ENCODE measurements at regions not wholly inside any gene's neighbourhood (a gene's known extent, or its start where the extent isn't known, plus 50 kb on each side); places are given as distances from the start of the nearest gene placed in this dataset.

- Histone ChIP-seq H3K36me3 (no peaks in the 10 kb centered on the region), H3K4me3 (replicated peaks in 1 of 3) (no peak overlapping the region), H3K27me3 (no peaks in the 10 kb centered on the region), H3K9me3 (no peaks in the 10 kb centered on the region), H3K27ac (no peak overlapping the region), H3K4me1 (no peaks in the 10 kb centered on the region)
- TF ChIP-seq CTCF (IDR thresholded peaks at IDR 0.05) = no peak
- TF ChIP-seq POLR2A (IDR thresholded peaks at IDR 0.05) = no peak
- intact Hi-C loops (cut with DNase I) = no loop called here
- no peak for DNase-seq
- 16 to 19% methylated on average over 5 of the region's 5 CpGs for WGBS, 2 donors
These were observed 147.5 kb upstream of the LHX5 start for GRCh38 chr12:113619202-113619601.

GRCh38 chr12:113613414-113613813 lies 141.7 kb upstream of the LHX5 start:
- WGBS, 2 donors = 88 to 93% methylated on average over 2 of the region's 2 CpGs
- TF ChIP-seq POLR2A (IDR thresholded peaks at IDR 0.05) (no peak), CTCF (IDR thresholded peaks at IDR 0.05) (no peak)
- H3K9me3 ChIP-seq = no peaks in the 10 kb centered on the region
- H3K27me3 ChIP-seq = no peaks in the 10 kb centered on the region
- no peak for DNase-seq
- H3K36me3 ChIP-seq = no peaks in the 10 kb centered on the region
- H3K4me3 ChIP-seq (replicated peaks in 1 of 3) = no peak overlapping the region
- H3K4me1 ChIP-seq = no peaks in the 10 kb centered on the region
- H3K27ac ChIP-seq = no peak overlapping the region
- intact Hi-C loops (cut with DNase I) = no loop called here

- Histone ChIP-seq H3K27me3 (no peaks in the 10 kb centered on the region), H3K4me3 (replicated peaks in 1 of 3) (no peak overlapping the region), H3K4me1 (no peaks in the 10 kb centered on the region), H3K36me3 (no peaks in the 10 kb centered on the region), H3K27ac (no peak overlapping the region), H3K9me3 (no peaks in the 10 kb centered on the region)
- intact Hi-C loops (cut with DNase I) = no loop called here
- no peak for TF ChIP-seq CTCF (IDR thresholded peaks at IDR 0.05)
- TF ChIP-seq POLR2A (IDR thresholded peaks at IDR 0.05) = no peak
- WGBS, 2 donors = 46 to 65% methylated on average over 3 of the region's 3 CpGs
- DNase-seq = no peak
These were observed 141.1 kb upstream of the LHX5 start for GRCh38 chr12:113612793-113613192.

DNA sequence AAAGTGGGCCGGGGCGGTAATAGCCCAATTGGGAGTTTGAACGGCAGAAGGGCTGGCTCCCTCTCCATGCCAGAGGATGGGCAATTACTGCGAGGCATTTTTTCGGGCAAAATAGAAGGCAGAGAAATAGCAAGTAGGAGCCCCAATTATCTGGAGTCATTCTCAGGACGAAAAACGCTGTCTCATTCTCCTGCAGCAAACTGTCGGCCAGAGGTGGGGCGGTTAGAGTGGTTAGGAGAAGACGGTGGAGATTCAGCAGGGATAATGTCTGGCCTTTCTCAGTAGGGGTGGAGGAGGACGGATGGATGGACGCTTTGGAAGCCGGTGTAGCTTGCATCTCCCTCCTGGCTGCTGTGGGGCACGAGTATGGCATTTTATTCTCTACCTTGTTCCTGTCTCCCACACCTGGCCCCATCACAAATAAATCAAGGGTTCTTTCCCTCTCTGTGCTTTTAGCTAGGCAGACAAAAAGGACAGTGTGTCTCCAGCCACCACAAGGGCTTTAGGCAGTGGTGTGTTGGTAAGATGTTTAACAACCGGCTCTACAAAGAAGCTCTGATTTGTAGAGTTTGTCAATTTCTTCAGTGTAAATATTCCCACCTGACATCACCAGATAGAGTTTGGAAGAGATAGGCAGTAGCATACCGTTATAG lies 140.5 kb upstream of the LHX5 start:
- intact Hi-C loops (cut with DNase I) = no loop called here
- no peak overlapping the region for H3K27ac ChIP-seq
- TF ChIP-seq CTCF (IDR thresholded peaks at IDR 0.05) (no peak), POLR2A (IDR thresholded peaks at IDR 0.05) (no peak)
- no peak overlapping the region for H3K4me3 ChIP-seq (replicated peaks in 1 of 3)
- DNase-seq = no peak
- no peaks in the 10 kb centered on the region for H3K4me1 ChIP-seq
- H3K36me3 ChIP-seq = no peaks in the 10 kb centered on the region
- H3K9me3 ChIP-seq = no peaks in the 10 kb centered on the region
- no peaks in the 10 kb centered on the region for H3K27me3 ChIP-seq
- WGBS, 2 donors = 34 to 35% methylated on average over 16 of the region's 16 CpGs

DNA sequence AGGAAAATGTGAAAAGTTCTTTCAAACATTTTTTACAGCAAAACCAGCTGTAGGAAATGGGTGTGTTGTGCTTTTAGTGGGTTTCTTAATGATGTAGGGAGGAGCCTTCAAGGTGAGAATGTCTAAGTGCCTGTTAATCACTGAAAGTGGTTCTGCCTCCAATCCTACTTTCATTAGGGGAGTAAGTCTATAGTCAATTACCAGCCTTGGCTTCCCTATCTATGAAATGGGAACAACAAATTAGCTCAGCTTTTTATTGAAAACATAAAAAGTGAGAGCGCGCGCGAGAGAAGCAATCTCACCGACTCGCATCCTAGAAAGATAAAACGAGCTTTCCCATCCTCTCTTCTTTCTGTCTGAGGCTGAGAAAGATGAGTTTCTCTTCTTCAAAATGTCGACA lies 140.0 kb upstream of the LHX5 start:
- TF ChIP-seq CTCF (IDR thresholded peaks at IDR 0.05) (no peak), POLR2A (IDR thresholded peaks at IDR 0.05) (no peak)
- H3K4me3 ChIP-seq (replicated peaks in 1 of 3) = no peak overlapping the region
- H3K27me3 ChIP-seq = no peaks in the 10 kb centered on the region
- DNase-seq = no peak
- H3K36me3 ChIP-seq = no peaks in the 10 kb centered on the region
- H3K27ac ChIP-seq = no peak overlapping the region
- H3K4me1 ChIP-seq = no peaks in the 10 kb centered on the region
- intact Hi-C loops (cut with DNase I) = no loop called here
- H3K9me3 ChIP-seq = no peaks in the 10 kb centered on the region
- WGBS, 2 donors = 74 to 80% methylated on average over 8 of the region's 8 CpGs
